ENCODE measurements at regions not wholly inside any gene's neighbourhood (a gene's known extent, or its start where the extent isn't known, plus 50 kb on each side); places are given as distances from the start of the nearest gene placed in this dataset.
"Not testable (repeated sequence)": the region's sequence is repeated elsewhere in the genome, so short reads cannot be mapped to it uniquely, and the experiment has no call there.

- H3K4me3 ChIP-seq (replicated peaks in 1 of 2; ENCODE audit: low read depth in 2 of 2, low read length in 2 of 2): no peak overlapping the region
- no peak for DNase-seq (ENCODE audit: low read depth in 2 of 2)
- TF ChIP-seq CTCF (IDR thresholded peaks at IDR 0.05; ENCODE audit: low read depth, low read length): no peak
These were observed 1193.0 kb downstream of the AACS start for GRCh38 chr12:126258190-126258589.

GRCh38 chr12:126262829-126263228 is 1197.6 kb downstream of the AACS start:
- no peak overlapping the region for H3K4me3 ChIP-seq (replicated peaks in 1 of 2; ENCODE audit: low read depth in 2 of 2, low read length in 2 of 2)
- DNase-seq (ENCODE audit: low read depth in 2 of 2): no peak
- TF ChIP-seq CTCF (IDR thresholded peaks at IDR 0.05; ENCODE audit: low read depth, low read length): no peak

DNA sequence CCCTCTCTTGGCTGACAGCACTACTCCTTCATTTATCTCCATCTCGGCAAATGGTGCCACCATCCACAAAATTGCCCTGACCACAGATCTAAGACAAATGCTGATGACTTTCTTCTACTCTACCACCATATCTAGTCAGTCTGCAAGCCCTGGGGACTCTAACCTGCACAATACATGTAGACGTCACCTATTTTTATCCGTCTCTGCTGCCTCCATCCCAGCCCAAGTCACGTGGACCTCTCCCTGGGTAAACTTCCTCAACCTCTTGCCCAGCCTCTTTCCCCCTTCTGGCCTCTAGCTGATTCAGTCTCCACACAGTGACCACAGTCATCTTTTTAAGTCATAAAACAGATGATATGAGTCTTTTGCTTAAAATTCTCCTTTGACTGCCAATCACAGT is 1203.0 kb downstream of the AACS start:
- no peak for DNase-seq (ENCODE audit: low read depth in 2 of 2)
- H3K4me3 ChIP-seq (replicated peaks in 1 of 2; ENCODE audit: low read depth in 2 of 2, low read length in 2 of 2): no peak overlapping the region
- no peak for TF ChIP-seq CTCF (IDR thresholded peaks at IDR 0.05; ENCODE audit: low read depth, low read length)

DNA sequence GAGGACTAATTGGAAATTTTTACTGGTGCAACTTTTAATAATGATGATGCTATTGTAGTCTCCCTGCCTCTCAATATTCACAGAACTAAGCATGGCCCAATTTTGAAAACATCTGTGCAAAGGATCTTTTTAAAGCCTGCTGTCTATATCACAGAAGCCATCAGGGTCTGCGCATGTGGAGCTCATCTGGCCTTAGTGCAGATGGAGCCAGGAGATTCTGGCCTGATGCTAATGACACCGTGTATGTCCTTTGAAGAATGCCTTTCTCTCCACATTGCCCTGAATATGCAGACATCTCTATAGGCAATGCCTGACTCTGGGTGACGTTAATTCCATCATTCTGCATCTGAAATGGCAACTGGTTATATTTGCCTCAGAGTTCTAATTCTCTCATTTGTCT is 1205.9 kb downstream of the AACS start:
- no peak for TF ChIP-seq CTCF (IDR thresholded peaks at IDR 0.05; ENCODE audit: low read depth, low read length)
- no peak for DNase-seq (ENCODE audit: low read depth in 2 of 2)
- H3K4me3 ChIP-seq (replicated peaks in 1 of 2; ENCODE audit: low read depth in 2 of 2, low read length in 2 of 2): no peak overlapping the region

DNA sequence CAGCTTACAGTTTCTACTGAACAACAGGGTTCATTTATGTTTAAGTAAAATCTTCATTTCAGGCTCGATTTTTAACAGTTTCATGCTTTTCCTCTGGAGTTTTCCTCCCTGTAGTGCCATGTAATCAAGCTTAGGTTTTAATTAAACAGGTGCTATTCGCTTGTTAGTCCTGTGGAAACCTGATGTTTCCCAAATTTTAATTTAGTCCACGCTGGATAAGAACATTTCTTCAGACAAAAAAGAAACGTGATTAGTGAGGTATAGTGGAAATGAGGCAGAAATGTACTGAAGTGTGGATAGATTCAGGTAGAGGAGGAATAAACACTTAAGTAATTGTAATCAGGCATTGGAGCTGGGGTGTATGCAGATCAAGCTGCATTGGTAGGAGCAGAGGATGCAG is 1217.5 kb downstream of the AACS start:
- no peak for TF ChIP-seq CTCF (IDR thresholded peaks at IDR 0.05; ENCODE audit: low read depth, low read length)
- no peak for DNase-seq (ENCODE audit: low read depth in 2 of 2)
- no peak overlapping the region for H3K4me3 ChIP-seq (replicated peaks in 1 of 2; ENCODE audit: low read depth in 2 of 2, low read length in 2 of 2)

DNA sequence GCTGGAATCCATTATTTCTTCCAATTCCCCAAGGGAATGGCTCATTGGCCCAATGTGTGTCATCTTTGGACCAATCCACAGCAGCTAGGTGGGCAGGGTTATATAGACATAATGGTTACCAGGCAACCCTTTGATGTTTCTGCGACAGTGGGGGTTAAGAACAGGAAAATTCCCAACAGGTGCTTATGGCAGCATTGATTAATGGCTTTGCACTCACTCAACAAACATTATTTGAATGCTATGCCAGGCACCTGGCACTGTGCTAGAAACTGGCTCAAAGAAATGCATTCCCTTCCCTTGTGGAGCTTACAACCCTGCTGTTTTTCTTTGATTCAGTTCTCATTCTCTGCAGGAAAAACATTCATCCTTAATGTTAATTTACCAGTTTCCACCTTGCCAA is 1221.0 kb downstream of the AACS start:
- no peak for TF ChIP-seq CTCF (IDR thresholded peaks at IDR 0.05; ENCODE audit: low read depth, low read length)
- H3K4me3 ChIP-seq (replicated peaks in 1 of 2; ENCODE audit: low read depth in 2 of 2, low read length in 2 of 2): no peak overlapping the region
- no peak for DNase-seq (ENCODE audit: low read depth in 2 of 2)

DNA sequence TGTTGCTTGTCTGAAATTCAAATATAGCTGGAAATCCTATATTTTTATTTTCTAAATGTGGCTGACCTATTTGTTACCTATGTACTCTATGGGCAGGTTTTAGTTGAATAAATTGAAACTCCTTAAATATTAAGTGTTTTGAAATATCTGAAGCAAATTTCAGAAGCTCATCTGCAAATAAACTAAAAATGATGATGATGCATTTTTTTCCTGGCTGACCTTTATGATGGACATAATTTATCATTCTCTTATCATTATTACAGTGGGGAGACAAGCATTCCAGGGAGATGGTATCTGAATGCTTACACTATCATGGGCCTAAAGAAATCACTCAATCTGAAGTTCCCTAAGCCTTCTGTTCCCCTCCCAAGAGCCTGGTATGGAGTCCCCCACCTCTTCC is 1225.2 kb downstream of the AACS start:
- no peak for DNase-seq (ENCODE audit: low read depth in 2 of 2)
- TF ChIP-seq CTCF (IDR thresholded peaks at IDR 0.05; ENCODE audit: low read depth, low read length): no peak
- no peak overlapping the region for H3K4me3 ChIP-seq (replicated peaks in 1 of 2; ENCODE audit: low read depth in 2 of 2, low read length in 2 of 2)

DNA sequence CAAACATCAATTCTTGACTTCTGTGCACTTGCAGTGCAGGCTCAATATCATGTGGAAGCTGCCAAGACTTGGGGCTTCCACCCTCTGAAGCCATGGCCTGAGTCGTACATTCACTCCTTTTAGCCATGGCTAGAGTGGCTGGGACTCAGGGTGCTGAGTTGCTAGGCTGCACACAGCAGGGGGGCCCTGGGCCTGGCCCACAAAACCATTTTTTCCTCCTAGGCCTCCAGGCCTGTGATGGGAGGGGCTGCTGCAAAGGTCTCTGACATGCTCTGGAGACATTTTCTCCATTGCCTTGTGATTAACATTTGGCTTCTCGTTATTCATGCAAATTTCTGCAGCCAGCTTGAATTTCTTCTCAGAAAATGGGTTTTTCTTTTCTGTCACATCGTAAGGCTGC is 1226.8 kb downstream of the AACS start:
- not testable (repeated sequence) for DNase-seq (ENCODE audit: low read depth in 2 of 2)

More for the DNA sequence above, 1226.8 kb downstream of the AACS start:
- H3K4me3 ChIP-seq (replicated peaks in 1 of 2; ENCODE audit: low read depth in 2 of 2, low read length in 2 of 2): not testable (repeated sequence)

Measured in cardiac fibroblast (primary cell).